GM18951 (cell line): ENCODE measurements at regions not wholly inside any gene's neighbourhood (a gene's known extent, or its start where the extent isn't known, plus 50 kb on each side); places are given as distances from the start of the nearest gene placed in this dataset.
"Not testable (repeated sequence)": the region's sequence is repeated elsewhere in the genome, so short reads cannot be mapped to it uniquely, and the experiment has no call there.

ENCODE experiments used
- POLR2A ChIP-seq: IDR thresholded peaks from 4 replicates; pipeline ENCODE4 v1.6.1; 2011; ENCODE audit warnings: mild to moderate bottlenecking; ENCODE audit not compliant: insufficient read length, insufficient read depth; ENCODE audit errors: extremely low read depth
- in situ Hi-C: fragments of 300-500 bp; cut with MboI; formaldehyde crosslinking; loops from one replicate; pipeline ENCODE4 v1.12.0; 2022; ENCODE audit warnings: low sequenced_read_pairs, mixed read lengths, inconsistent platforms; ENCODE audit not compliant: unreplicated experiment

DNA sequence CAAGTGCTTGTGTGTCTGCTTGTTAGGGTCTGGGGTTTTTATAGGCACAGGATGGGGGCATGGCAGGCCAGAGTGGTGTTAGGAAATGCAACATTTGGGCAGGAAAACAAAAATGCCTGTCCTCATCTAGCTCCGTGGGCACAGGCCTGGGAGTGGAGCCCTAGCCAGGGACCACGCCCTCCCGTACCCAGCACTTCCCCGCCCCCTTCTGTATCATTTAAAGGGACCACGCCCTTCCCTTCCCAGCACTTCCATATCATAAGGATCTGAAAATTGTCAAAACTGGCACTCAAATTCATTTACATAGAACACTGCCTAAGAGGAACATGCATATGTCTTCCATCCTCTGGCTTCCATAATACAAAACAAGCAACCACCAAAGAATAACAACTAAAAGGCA, 185.8 kb downstream of the B3GLCT start:
- in situ Hi-C loops, result no loop called here
- TF ChIP-seq POLR2A, result no peak

DNA sequence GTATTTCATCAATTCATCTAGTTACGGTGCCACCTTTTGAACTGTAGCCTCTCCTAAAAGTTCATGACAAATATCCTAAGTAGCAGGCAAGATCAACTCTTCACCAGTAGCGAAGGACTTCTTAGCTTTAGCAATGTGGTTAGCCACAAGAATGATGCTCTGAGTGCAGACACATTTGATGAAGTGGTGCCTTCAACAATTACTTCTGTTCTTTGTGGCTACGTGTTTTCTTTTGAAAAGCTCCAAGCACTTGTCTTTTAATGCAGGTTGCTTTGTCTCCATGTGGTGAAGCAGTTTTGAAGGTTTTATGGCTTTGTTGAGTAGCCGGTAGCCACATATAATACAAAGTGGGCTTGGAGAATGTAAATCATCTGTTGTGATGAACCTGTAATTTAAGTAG, 194.7 kb downstream of the B3GLCT start:
- TF ChIP-seq POLR2A, result no peak
- in situ Hi-C loops, result no loop called here

DNA sequence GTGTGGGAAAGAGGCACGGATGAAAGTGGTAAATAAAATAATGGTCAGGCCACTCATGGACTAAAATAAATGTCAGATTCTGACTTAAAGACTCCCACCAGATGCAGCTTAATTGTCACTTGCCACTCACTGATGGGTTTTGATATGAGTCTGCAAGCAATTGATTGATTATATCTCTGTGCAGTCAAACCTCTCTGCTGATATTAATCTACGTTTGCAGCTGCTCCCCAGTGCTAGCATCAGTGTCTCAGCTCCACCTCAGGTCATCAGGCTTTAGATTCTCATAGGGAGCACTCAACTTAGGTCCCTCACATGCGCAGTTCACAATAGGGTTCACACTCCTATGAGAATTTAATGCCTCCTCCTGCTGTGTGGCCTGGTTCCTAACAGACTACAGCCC, 195.3 kb downstream of the B3GLCT start:
- in situ Hi-C loops, result no loop called here
- no peak for TF ChIP-seq POLR2A

DNA sequence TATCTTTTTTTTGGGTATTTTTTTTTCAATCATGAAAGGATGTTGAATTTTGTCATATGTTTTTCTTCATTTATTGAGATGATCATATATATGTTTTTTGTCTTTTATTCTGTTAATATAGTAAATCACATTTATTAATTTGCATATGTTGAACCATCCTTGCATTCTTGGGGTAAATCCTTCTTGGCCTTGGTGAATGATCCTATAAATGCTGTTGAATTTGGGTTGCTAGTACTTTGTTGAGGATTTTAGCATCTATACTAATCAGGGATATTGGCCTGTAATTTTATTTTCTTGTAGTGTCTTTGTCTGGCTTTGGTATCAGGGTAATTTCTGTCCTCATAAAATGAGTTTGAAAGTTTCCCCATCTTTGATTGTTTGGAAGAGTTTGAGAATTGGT, 199.9 kb downstream of the B3GLCT start:
- no peak for TF ChIP-seq POLR2A
- in situ Hi-C loops, result no loop called here

DNA sequence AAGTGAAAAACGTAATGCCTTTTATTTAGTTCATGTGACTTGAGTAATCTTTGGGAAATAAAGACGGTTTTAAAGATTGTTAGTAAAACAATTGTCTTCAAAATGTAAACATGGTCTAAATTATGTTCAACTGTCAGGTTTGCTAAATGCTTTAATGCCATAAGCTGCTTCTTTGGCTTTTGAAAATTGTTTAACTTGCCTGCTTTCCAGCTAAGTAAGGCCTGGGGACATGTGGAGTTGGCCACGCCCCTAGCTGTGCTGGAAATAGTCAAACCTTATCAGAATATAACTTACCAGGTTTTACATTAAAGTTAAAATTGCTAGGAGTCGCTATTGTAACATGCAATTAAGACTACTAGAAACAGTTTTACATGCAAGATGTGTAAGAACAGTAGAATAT, 203.9 kb downstream of the B3GLCT start:
- in situ Hi-C loops, result not testable (repeated sequence)

DNA sequence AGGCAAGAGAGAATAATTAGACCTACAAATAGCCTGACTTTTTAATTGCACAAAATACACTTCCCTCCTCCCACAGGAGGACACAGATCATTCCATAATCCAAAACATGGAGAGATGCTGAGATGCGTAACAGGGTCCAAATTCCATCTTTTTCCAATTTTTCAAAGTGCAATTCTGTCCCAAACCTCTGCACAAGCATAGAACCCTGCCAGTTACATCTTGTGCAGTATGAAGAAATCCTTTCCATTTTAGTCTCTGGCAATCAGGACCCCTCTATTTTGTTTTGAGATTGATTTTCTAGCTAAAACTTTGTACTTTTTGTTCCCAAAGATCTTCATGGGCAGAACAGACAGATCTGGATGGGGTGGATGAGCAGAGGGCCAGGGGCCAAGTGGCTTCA, 209.2 kb downstream of the B3GLCT start:
- TF ChIP-seq POLR2A, result no peak

DNA sequence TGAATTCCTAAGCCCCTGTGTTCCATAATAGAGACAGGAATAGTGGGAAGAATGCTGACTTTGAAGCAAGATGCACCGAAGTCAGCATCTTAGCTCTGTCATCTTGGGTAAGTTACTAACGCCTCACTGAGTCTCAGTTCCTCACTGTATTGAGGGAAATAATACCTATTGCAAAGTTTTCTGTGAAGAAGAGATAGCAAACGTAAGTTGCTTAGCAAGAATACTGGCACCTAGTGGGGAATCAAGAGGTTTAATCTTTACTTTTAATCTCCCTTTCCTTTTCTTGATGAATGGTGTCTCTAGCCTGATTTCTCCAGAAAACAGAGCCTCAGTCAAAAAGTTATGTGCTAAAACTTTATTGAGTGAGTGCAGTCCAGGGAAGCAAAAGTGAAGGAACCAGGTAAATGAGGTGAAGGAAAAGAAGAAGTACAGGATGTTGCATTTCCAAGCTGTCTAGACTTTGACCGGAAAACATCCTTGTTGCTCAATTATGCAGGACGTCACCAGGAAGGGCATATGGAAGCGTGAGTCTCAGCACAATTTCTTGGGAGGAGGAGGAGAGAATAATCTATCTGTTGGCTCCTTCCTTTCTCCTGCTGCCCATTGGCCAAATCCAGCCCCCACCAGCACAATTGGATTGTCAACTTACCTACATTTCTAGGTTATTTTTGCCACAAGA, 210.0 kb downstream of the B3GLCT start:
- no peak for TF ChIP-seq POLR2A
- in situ Hi-C loops, result no loop called here

More for the DNA sequence above, 209.2 kb downstream of the B3GLCT start:
- in situ Hi-C loops, result no loop called here

DNA sequence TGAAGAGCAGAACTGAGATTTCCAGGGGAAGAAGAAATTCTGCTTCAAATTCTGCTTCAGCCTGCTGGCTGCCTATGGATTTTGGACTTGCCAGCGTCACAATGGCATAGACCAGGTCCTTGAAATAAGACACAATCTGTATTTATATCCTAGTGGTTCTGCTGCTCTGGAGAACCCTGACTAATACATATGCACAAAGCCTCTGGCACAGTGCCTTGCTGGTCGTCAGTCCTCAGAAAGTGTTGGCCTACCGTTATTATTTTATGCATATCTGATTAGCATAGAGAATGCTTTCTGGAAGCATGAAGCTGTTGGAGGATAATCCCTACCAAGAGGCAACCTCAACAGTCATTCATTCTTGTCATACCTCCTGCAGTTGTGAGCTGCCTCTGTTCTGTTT, 213.7 kb downstream of the B3GLCT start:
- in situ Hi-C loops, result no loop called here
- no peak for TF ChIP-seq POLR2A

DNA sequence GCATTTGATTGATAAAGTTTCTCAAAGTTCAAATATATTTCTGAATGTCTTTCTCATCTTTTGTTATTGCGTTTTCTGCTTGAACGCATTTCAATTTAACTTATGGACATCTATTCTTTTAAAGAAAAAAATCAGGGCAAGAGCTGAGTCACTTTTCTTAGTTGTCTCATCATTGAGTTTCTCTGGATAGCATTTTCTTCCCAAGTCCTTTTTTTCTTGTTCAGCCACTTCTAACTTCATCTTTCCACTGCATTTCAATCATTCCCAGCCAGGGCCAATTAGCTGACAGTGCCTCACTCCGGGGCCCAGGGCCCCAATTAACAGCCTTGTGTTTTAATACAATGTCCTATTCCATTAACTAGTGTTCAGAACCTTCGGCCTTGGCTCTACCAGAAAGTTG, 216.3 kb downstream of the B3GLCT start:
- in situ Hi-C loops, result no loop called here
- TF ChIP-seq POLR2A, result no peak

DNA sequence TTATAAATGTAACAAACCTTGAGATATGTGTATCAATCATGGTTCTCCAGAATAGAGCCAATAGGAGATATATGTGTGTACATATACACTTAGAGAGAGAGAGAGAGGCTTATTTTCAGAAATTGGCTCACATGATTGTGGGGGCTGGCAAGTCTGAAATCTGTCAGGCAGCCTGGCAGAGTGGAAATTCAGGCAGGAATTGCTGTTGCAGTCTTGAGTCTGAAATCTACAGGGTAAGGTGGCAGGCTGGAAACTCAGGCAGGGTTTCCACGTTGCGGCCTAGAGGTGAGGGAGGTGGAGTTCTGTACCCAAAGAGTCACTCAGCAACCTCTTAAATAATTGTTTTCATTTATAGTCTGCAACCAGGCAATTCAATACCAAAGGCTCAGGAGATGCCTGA, 218.4 kb downstream of the B3GLCT start:
- TF ChIP-seq POLR2A, result no peak
- in situ Hi-C loops, result no loop called here

DNA sequence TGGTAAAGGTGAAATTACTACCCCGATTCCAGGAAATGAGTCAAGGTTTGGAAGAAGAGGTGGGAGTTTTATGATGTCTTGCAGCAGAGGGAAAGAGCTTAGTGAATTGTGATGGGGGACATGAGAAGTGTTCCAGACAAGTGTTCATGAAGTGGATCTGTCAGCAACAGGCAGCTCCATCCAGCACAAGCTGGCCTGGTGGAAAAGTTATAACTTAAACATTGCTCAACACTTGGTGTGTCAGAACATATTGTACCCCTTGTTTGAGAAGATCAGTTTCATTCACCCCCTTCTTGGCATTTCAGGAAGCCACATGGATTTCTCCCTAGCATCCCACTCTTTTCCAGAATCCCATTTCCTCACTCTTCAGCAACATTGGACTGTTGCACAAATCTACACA, 222.0 kb downstream of the B3GLCT start:
- in situ Hi-C loops, result loop anchor here (10.0 kb wide), 1 partner anchor 187 kb away; no protein-coding TSS in a partner anchor
- no peak for TF ChIP-seq POLR2A

DNA sequence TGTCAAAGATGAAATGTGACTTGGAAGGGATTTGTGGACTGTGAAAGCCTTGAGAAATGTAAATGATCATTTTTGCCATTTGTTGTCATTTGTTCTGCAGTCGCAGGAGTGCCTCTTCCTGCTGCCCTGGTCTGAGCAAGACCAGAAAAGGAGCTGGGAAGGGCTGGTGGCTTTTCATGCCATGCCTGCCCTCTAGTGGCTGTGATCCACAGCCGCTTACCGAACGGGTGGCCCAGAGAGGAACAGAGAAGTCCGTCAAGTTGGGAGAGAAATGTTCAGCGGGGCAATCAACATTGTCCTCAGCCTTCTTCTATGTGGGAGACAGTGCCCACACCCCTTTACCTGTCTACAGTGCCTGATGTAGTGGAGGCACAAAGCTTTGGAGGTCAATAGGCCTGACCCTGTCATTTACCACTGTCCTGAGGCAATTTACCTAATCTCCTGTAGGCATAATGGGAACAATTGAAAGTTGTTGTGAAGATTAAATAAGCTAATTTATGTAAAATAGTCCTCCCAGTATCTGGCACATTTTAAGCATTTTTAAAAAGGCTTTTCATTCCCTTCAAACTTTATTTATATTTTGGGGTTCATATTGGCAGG, 224.5 kb downstream of the B3GLCT start:
- in situ Hi-C loops, result loop anchor here (10.0 kb wide), 1 partner anchor 189 kb away; no protein-coding TSS in a partner anchor
- TF ChIP-seq POLR2A, result no peak

DNA sequence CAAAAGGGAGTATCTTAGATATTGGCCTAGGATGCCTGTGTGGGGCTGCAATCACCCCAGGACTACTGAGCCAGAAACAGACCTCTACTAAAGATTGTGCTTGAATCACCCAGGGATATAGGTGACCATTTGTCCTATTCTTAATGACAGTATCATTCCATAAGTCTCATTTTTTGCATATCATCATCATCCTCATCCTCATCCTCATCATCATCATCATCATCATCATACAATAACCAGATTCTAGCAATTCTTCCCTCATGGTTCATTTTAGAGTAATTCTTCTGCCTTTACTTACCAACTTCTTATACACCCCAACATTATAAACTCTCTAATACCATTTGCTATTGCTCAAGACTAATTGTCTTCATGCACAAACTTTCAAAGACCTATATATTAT, 226.6 kb downstream of the B3GLCT start:
- in situ Hi-C loops, result loop anchor here (10.0 kb wide), 1 partner anchor 192 kb away; no protein-coding TSS in a partner anchor
- no peak for TF ChIP-seq POLR2A

DNA sequence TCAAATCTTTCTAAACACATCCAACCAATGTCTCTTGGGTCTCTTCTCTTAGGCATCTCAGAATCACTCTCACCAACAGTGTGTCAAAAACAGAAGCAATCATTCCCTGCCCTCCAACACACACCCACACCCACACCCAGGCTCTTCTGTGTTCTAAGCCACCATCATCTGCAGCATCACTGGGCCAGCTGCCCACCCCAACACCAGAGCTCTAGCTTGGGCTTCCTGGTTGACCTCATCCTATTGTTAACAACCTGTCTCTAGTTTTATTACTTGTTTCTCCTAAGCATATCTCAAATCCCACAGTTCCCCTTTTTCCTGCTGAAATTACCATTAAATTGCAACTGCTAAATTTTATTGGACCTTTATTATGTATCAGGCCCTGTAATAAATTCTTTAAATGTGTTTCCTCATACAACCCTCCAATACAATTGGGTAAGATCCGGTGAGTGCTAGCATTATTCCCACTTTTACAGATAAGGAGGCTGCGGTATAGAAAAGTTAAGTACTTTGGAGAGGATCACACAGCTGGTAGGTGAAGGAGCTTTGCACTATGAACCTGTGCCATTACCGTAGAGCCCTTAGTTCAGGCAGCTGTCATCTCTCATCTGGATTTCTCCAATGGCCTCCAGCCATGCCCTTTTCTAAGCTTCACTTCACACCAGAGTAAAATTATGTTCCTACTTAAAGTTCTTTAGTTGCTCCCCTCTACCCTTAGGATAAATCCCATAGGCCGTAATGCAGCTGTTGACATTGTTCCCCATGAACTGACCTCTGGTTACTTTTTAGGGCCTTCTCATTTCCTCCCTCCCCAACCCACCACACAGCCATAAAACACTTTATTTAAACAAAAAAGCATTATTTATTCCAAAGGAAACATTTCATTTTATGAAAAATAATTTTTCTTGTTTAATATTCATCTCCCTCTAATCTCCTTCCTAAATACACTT, 227.7 kb downstream of the B3GLCT start:
- no peak for TF ChIP-seq POLR2A
- in situ Hi-C loops, result loop anchor here (10.0 kb wide), 1 partner anchor 193 kb away; no protein-coding TSS in a partner anchor

DNA sequence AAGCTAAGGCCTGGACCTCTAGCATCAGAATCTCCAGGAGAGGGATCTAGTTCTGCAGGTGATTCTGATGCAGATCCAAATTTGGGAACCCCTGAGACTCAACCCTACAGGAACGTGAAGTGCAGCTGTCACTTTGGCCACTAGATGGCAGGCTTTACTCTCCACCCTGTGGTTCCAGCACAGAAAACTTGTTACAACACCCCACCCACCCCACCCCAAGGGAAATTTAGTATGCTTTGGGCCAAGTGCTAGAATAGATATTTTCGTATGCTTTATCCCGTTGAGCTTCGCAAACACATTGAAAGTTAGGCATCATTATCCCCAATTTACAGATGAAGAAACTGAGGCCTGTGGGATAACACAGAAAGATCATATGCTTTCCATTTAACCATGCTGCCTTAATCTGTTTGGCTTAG, 232.0 kb downstream of the B3GLCT start:
- no peak for TF ChIP-seq POLR2A
- in situ Hi-C loops, result loop anchor here (5.0 kb wide), 1 partner anchor 306 kb away; the partner anchor contains the start of gene RXFP2
